ENCODE measurements at regions not wholly inside any gene's neighbourhood (a gene's known extent, or its start where the extent isn't known, plus 50 kb on each side); places are given as distances from the start of the nearest gene placed in this dataset.

- Histone ChIP-seq H3K27me3 (replicated peaks; ENCODE audit: control insufficient read depth, insufficient read depth, low read length, poor library complexity, severe bottlenecking) (no peaks in the 10 kb centered on the region), H3K4me1 (ENCODE audit: control insufficient read depth, insufficient read depth, low read length, poor library complexity, severe bottlenecking) (no peaks in the 10 kb centered on the region), H3K36me3 (ENCODE audit: control insufficient read depth, insufficient read depth, low read length) (no peaks in the 10 kb centered on the region), H3K4me3 (ENCODE audit: insufficient read depth, low read depth, low read length, poor library complexity, severe bottlenecking) (no peak overlapping the region), H3K9me3 (ENCODE audit: control insufficient read depth, low read length) (no peaks in the 10 kb centered on the region), H3K27ac (ENCODE audit: insufficient read depth, low read length, poor library complexity, severe bottlenecking) (no peak overlapping the region)
- DNase-seq: no peak
These were observed 228.9 kb upstream of the CD180 start for GRCh38 chr5:67425514-67425913.

DNA sequence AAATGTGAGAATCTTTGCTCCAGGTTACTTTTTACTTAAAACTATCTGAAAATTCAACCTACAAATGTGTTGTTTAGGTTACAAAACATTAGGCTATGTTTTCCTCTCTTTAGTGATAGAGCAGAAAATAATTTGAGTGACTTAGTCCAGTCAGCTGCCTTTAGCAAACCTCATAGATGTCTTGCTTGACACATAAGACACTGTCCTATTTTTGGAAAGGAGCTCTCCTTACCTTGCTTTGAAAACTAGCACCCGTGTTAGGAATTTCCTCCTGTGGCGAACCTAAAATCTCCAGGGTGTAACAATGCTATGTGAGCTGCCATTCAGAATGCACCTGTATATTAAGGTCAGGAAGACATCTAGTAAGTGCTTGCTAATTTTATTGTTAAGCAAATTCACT lies 221.2 kb upstream of the CD180 start:
- H3K36me3 ChIP-seq (ENCODE audit: control insufficient read depth, insufficient read depth, low read length): no peaks in the 10 kb centered on the region
- H3K9me3 ChIP-seq (ENCODE audit: control insufficient read depth, low read length): no peaks in the 10 kb centered on the region
- H3K27ac ChIP-seq (ENCODE audit: insufficient read depth, low read length, poor library complexity, severe bottlenecking): no peak overlapping the region
- DNase-seq: no peak
- H3K27me3 ChIP-seq (replicated peaks; ENCODE audit: control insufficient read depth, insufficient read depth, low read length, poor library complexity, severe bottlenecking): no peaks in the 10 kb centered on the region
- no peaks in the 10 kb centered on the region for H3K4me1 ChIP-seq (ENCODE audit: control insufficient read depth, insufficient read depth, low read length, poor library complexity, severe bottlenecking)
- no peak overlapping the region for H3K4me3 ChIP-seq (ENCODE audit: insufficient read depth, low read depth, low read length, poor library complexity, severe bottlenecking)

GRCh38 chr5:67416986-67417385 lies 220.4 kb upstream of the CD180 start:
- Histone ChIP-seq H3K27ac (ENCODE audit: insufficient read depth, low read length, poor library complexity, severe bottlenecking) (no peak overlapping the region), H3K27me3 (replicated peaks; ENCODE audit: control insufficient read depth, insufficient read depth, low read length, poor library complexity, severe bottlenecking) (no peaks in the 10 kb centered on the region), H3K4me3 (ENCODE audit: insufficient read depth, low read depth, low read length, poor library complexity, severe bottlenecking) (no peak overlapping the region), H3K36me3 (ENCODE audit: control insufficient read depth, insufficient read depth, low read length) (no peaks in the 10 kb centered on the region), H3K4me1 (ENCODE audit: control insufficient read depth, insufficient read depth, low read length, poor library complexity, severe bottlenecking) (no peaks in the 10 kb centered on the region), H3K9me3 (ENCODE audit: control insufficient read depth, low read length) (no peaks in the 10 kb centered on the region)
- no peak for DNase-seq

DNA sequence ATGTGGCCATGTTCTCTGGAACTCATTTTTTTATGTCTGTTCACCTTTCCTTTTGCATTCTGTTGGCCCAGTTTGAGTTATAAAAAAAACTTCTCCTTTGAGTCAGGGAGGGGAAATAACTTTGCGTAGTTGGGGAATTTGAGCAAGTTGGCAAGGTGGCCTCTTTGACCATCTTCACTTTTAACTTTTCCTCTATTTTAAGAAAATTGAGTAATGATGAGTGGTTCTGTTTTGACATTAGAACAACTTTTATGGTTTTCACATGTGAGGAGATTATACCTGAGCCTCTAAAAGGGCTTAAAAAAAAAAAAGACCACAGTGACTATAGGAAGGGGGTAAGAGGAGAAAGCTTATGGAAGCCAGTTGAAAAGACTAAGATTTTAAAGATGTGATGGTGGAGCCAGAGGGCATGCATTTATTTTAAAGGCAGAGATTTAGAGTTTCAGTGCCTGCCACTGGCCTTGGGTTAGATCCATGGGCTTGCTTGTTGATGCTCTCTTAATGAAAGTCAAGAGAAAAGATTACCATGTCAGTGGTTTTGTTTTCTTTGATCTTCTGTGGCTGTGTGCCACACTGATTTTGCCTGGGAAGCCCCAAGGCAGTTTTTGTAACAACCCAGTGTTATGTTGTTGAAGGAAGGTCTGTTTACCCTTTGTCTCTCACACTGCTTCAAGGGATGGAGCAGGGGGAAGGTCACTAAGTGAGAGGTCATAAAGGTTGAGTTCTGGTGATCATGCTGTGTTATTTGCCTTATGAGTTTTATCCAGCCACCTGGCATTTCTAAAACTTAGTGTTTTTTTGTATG lies 219.7 kb upstream of the CD180 start:
- no peak for DNase-seq
- Histone ChIP-seq H3K27me3 (replicated peaks; ENCODE audit: control insufficient read depth, insufficient read depth, low read length, poor library complexity, severe bottlenecking) (no peaks in the 10 kb centered on the region), H3K27ac (ENCODE audit: insufficient read depth, low read length, poor library complexity, severe bottlenecking) (no peak overlapping the region), H3K4me1 (ENCODE audit: control insufficient read depth, insufficient read depth, low read length, poor library complexity, severe bottlenecking) (no peaks in the 10 kb centered on the region), H3K9me3 (ENCODE audit: control insufficient read depth, low read length) (no peaks in the 10 kb centered on the region), H3K36me3 (ENCODE audit: control insufficient read depth, insufficient read depth, low read length) (no peaks in the 10 kb centered on the region), H3K4me3 (ENCODE audit: insufficient read depth, low read depth, low read length, poor library complexity, severe bottlenecking) (no peak overlapping the region)

DNA sequence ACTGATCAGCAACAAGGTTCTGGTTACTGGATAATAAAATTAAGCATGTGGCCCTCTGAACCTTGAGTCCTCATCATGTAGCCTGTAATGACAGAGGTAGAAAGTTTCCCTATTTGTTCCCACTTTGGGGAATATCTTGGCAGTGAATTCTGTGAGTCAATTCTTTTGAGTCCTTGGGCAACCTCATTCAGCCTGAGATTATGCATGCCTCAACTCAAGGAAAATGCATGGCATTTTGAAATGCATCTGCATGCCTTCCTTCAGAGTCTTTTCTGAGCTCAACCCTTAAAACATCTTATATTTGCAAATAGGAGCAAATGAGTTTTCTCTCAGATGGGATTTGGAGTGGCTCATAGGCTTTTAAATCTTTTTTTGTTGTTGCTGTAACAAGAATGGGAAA lies 218.1 kb upstream of the CD180 start:
- Histone ChIP-seq H3K4me1 (ENCODE audit: control insufficient read depth, insufficient read depth, low read length, poor library complexity, severe bottlenecking) (no peaks in the 10 kb centered on the region), H3K36me3 (ENCODE audit: control insufficient read depth, insufficient read depth, low read length) (no peaks in the 10 kb centered on the region), H3K27ac (ENCODE audit: insufficient read depth, low read length, poor library complexity, severe bottlenecking) (no peak overlapping the region), H3K27me3 (replicated peaks; ENCODE audit: control insufficient read depth, insufficient read depth, low read length, poor library complexity, severe bottlenecking) (no peaks in the 10 kb centered on the region), H3K4me3 (ENCODE audit: insufficient read depth, low read depth, low read length, poor library complexity, severe bottlenecking) (no peak overlapping the region), H3K9me3 (ENCODE audit: control insufficient read depth, low read length) (no peaks in the 10 kb centered on the region)
- no peak for DNase-seq

GRCh38 chr5:67413721-67414120 lies 217.1 kb upstream of the CD180 start:
- Histone ChIP-seq H3K27me3 (replicated peaks; ENCODE audit: control insufficient read depth, insufficient read depth, low read length, poor library complexity, severe bottlenecking) (no peaks in the 10 kb centered on the region), H3K9me3 (ENCODE audit: control insufficient read depth, low read length) (no peaks in the 10 kb centered on the region), H3K4me1 (ENCODE audit: control insufficient read depth, insufficient read depth, low read length, poor library complexity, severe bottlenecking) (no peaks in the 10 kb centered on the region), H3K27ac (ENCODE audit: insufficient read depth, low read length, poor library complexity, severe bottlenecking) (no peak overlapping the region), H3K36me3 (ENCODE audit: control insufficient read depth, insufficient read depth, low read length) (no peaks in the 10 kb centered on the region), H3K4me3 (ENCODE audit: insufficient read depth, low read depth, low read length, poor library complexity, severe bottlenecking) (no peak overlapping the region)
- DNase-seq: no peak

DNA sequence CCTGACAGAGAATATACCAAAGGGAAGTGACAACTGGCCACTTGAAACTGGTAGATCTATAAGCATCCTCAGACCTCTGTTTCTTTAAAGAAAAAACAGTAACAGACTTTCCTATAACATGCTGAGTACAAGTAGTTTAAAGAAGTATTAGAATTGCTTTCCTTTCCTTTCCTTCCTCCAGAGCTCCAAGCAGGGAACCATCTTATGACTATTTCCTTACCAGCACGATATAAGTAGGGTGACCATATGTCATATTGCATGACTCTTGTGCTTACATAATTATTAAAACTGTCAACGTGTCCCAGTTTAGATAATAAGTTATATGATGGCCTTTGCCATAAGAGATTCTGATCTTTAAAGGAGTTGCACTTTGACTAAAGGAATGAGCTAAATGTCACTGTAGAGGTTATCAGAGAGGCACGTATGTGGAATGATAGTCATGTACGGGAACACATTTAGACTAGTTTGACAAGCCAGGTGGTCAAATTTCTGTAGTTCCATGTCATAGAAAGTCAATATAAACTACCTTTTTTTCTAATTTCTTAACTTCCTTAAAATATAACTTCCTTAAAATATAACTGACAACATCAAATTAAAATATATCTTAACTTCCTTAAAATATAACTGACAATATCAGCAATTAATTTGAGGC lies 212.7 kb upstream of the CD180 start:
- no peak overlapping the region for H3K27ac ChIP-seq (ENCODE audit: insufficient read depth, low read length, poor library complexity, severe bottlenecking)
- H3K4me1 ChIP-seq (ENCODE audit: control insufficient read depth, insufficient read depth, low read length, poor library complexity, severe bottlenecking): no peaks in the 10 kb centered on the region
- H3K4me3 ChIP-seq (ENCODE audit: insufficient read depth, low read depth, low read length, poor library complexity, severe bottlenecking): no peak overlapping the region
- no peaks in the 10 kb centered on the region for H3K27me3 ChIP-seq (replicated peaks; ENCODE audit: control insufficient read depth, insufficient read depth, low read length, poor library complexity, severe bottlenecking)
- no peaks in the 10 kb centered on the region for H3K36me3 ChIP-seq (ENCODE audit: control insufficient read depth, insufficient read depth, low read length)
- H3K9me3 ChIP-seq (ENCODE audit: control insufficient read depth, low read length): no peaks in the 10 kb centered on the region
- no peak for DNase-seq

DNA sequence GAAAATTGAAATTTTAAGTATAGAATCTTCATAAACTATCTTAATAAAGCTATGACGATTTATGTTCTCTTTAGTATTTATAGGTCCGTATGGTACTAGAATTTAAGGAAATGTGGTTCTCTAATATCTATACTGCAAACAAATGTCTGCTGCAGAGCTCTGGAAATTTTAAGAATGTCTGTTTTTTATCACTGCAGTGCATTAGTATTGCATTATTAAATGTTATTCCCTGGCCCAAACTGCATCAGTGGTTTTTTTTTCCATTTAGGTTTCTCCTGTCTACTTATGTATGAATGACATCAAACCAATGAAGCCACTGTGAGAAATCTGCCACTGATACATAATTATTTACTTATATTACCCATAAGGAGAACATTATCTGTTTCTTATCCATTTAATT lies 211.4 kb upstream of the CD180 start:
- H3K4me1 ChIP-seq (ENCODE audit: control insufficient read depth, insufficient read depth, low read length, poor library complexity, severe bottlenecking): no peaks in the 10 kb centered on the region
- no peak overlapping the region for H3K27ac ChIP-seq (ENCODE audit: insufficient read depth, low read length, poor library complexity, severe bottlenecking)
- no peaks in the 10 kb centered on the region for H3K27me3 ChIP-seq (replicated peaks; ENCODE audit: control insufficient read depth, insufficient read depth, low read length, poor library complexity, severe bottlenecking)
- H3K36me3 ChIP-seq (ENCODE audit: control insufficient read depth, insufficient read depth, low read length): no peaks in the 10 kb centered on the region
- no peaks in the 10 kb centered on the region for H3K9me3 ChIP-seq (ENCODE audit: control insufficient read depth, low read length)
- no peak overlapping the region for H3K4me3 ChIP-seq (ENCODE audit: insufficient read depth, low read depth, low read length, poor library complexity, severe bottlenecking)
- no peak for DNase-seq

GRCh38 chr5:67405755-67406154 lies 209.2 kb upstream of the CD180 start:
- no peaks in the 10 kb centered on the region for H3K27me3 ChIP-seq (replicated peaks; ENCODE audit: control insufficient read depth, insufficient read depth, low read length, poor library complexity, severe bottlenecking)
- no peaks in the 10 kb centered on the region for H3K4me1 ChIP-seq (ENCODE audit: control insufficient read depth, insufficient read depth, low read length, poor library complexity, severe bottlenecking)
- H3K9me3 ChIP-seq (ENCODE audit: control insufficient read depth, low read length): no peaks in the 10 kb centered on the region
- H3K4me3 ChIP-seq (ENCODE audit: insufficient read depth, low read depth, low read length, poor library complexity, severe bottlenecking): no peak overlapping the region
- no peaks in the 10 kb centered on the region for H3K36me3 ChIP-seq (ENCODE audit: control insufficient read depth, insufficient read depth, low read length)
- H3K27ac ChIP-seq (ENCODE audit: insufficient read depth, low read length, poor library complexity, severe bottlenecking): no peak overlapping the region
- no peak for DNase-seq

DNA sequence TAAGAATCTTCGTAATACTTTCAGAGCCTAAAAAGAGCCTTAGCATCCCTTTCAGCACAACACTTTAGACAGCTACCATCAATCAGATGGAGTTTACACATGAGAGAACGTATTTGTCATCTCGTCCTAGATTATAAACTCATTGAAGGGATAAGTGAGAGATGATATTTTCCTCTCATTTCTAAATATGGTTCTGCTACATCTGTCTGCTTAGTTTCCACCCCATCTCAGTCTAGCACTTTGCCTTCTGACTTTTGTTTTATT lies 208.4 kb upstream of the CD180 start:
- DNase-seq: no peak
- Histone ChIP-seq H3K27ac (ENCODE audit: insufficient read depth, low read length, poor library complexity, severe bottlenecking) (no peak overlapping the region), H3K4me1 (ENCODE audit: control insufficient read depth, insufficient read depth, low read length, poor library complexity, severe bottlenecking) (no peaks in the 10 kb centered on the region), H3K27me3 (replicated peaks; ENCODE audit: control insufficient read depth, insufficient read depth, low read length, poor library complexity, severe bottlenecking) (no peaks in the 10 kb centered on the region), H3K36me3 (ENCODE audit: control insufficient read depth, insufficient read depth, low read length) (no peaks in the 10 kb centered on the region), H3K9me3 (ENCODE audit: control insufficient read depth, low read length) (no peaks in the 10 kb centered on the region), H3K4me3 (ENCODE audit: insufficient read depth, low read depth, low read length, poor library complexity, severe bottlenecking) (no peak overlapping the region)

Data from effector memory CD4-positive, alpha-beta T cell (primary cell).